ENCODE measurements at regions not wholly inside any gene's neighbourhood (a gene's known extent, or its start where the extent isn't known, plus 50 kb on each side); places are given as distances from the start of the nearest gene placed in this dataset.
A peak's percentile ranks its signal among the peaks of the same experiment; 100 is the strongest.
"Not testable (repeated sequence)": the region's sequence is repeated elsewhere in the genome, so short reads cannot be mapped to it uniquely, and the experiment has no call there.

- H3K36me3 ChIP-seq (replicated peaks in 1 of 2; ENCODE audit: control insufficient read depth in 1 of 2, insufficient read depth in 2 of 2, low read length in 1 of 2), result no peaks in the 10 kb centered on the region
- POLR2A ChIA-PET, result no interaction called here
- H3K27me3 ChIP-seq (ENCODE audit: insufficient read depth), result no peaks in the 10 kb centered on the region
- H3K9me2 ChIP-seq, result no peaks in the 10 kb centered on the region
- TF ChIP-seq SIN3A (IDR thresholded peaks at IDR 0.05; ENCODE audit: borderline replicate concordance, low read depth, low read length), result no peak
- no peak for TF ChIP-seq JUND (IDR thresholded peaks at IDR 0.05)
- TF ChIP-seq, protein P1, sequence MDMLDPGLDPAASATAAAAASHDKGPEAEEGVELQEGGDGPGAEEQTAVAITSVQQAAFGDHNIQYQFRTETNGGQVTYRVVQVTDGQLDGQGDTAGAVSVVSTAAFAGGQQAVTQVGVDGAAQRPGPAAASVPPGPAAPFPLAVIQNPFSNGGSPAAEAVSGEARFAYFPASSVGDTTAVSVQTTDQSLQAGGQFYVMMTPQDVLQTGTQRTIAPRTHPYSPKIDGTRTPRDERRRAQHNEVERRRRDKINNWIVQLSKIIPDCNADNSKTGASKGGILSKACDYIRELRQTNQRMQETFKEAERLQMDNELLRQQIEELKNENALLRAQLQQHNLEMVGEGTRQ (IDR thresholded peaks at IDR 0.05; ENCODE audit: borderline replicate concordance, low read depth, low read length), result no peak
- TF ChIP-seq SMC3 (IDR thresholded peaks at IDR 0.05; ENCODE audit: low read depth, low read length), result no peak
- TF ChIP-seq TAF1 (IDR thresholded peaks at IDR 0.05; ENCODE audit: borderline replicate concordance, low read depth, low read length), result no peak
- TF ChIP-seq, protein P2, sequence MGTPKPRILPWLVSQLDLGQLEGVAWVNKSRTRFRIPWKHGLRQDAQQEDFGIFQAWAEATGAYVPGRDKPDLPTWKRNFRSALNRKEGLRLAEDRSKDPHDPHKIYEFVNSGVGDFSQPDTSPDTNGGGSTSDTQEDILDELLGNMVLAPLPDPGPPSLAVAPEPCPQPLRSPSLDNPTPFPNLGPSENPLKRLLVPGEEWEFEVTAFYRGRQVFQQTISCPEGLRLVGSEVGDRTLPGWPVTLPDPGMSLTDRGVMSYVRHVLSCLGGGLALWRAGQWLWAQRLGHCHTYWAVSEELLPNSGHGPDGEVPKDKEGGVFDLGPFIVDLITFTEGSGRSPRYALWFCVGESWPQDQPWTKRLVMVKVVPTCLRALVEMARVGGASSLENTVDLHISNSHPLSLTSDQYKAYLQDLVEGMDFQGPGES (IDR thresholded peaks at IDR 0.05; ENCODE audit: low read depth, low read length), result no peak
- TF ChIP-seq EP300 (IDR thresholded peaks at IDR 0.05; ENCODE audit: borderline replicate concordance in 1 of 2, low read depth in 1 of 2, low read length in 1 of 2), result no peak
- no peak for TF ChIP-seq USF1 (IDR thresholded peaks at IDR 0.05; ENCODE audit: borderline replicate concordance, low read depth)
- H3K27ac ChIP-seq (ENCODE audit: low read depth in 2 of 2, low read length in 1 of 2), result no peak overlapping the region
- 0 out of 4 replicates have a peak, but pooled peaks cover 0 to 4% of the 10 kb centered on the region in 2 experiments for H3K4me1 ChIP-seq (ENCODE audit: control insufficient read depth in 1 of 2, insufficient read depth in 2 of 2, low read depth in 1 of 2, low read length in 1 of 2)
- CTCF ChIA-PET, result no interaction called here
- 0 out of 2 replicates have a peak overlapping the region, but pooled peaks have one; percentile 56 for H2AFZ ChIP-seq (ENCODE audit: low read depth)
- no peak overlapping the region for H3K4me2 ChIP-seq
- H3K4me3 ChIP-seq (ENCODE audit: low read depth in 2 of 2, low read length in 1 of 2), result no peak overlapping the region
- no peaks in the 10 kb centered on the region for H3F3A ChIP-seq (replicated peaks; ENCODE audit: insufficient read depth)
- no peak overlapping the region for H3K9ac ChIP-seq
- no peaks in the 10 kb centered on the region for H3K79me2 ChIP-seq (ENCODE audit: insufficient read depth)
- H4K20me1 ChIP-seq (ENCODE audit: insufficient read depth), result no peaks in the 10 kb centered on the region
- H3K9me3 ChIP-seq, result no peaks in the 10 kb centered on the region
- no peak for DNase-seq
Observed at GRCh38 chr18:2244641-2245040, 326.7 kb downstream of the METTL4 start.

DNA sequence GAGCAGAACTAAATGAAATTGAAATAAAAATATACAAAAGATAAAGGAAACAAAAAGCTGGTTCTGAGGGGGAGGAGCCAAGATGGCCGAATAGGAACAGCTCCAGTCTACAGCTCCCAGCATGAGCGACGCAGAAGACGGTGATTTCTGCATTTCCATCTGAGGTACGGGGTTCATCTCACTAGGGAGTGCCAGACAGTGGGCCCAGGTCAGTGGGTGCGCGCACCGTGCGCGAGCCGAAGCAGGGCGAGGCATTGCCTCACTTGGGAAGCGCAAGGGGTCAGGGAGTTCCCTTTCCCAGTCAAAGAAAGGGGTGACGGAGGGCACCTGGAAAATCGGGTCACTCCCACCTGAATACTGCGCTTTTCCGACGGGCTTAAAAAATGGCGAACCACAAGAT lies 324.2 kb downstream of the METTL4 start:
- H3K4me1 ChIP-seq (ENCODE audit: control insufficient read depth in 1 of 2, insufficient read depth in 2 of 2, low read depth in 1 of 2, low read length in 1 of 2); H3K9ac ChIP-seq; H3K36me3 ChIP-seq (replicated peaks in 1 of 2; ENCODE audit: control insufficient read depth in 1 of 2, insufficient read depth in 2 of 2, low read length in 1 of 2); CTCF ChIA-PET; H3K27me3 ChIP-seq (ENCODE audit: insufficient read depth); DNase-seq; H3K4me3 ChIP-seq (ENCODE audit: low read depth in 2 of 2, low read length in 1 of 2); H4K20me1 ChIP-seq (ENCODE audit: insufficient read depth); H3K79me2 ChIP-seq (ENCODE audit: insufficient read depth); POLR2A ChIA-PET; H3K9me3 ChIP-seq; H3K4me2 ChIP-seq; H3K27ac ChIP-seq (ENCODE audit: low read depth in 2 of 2, low read length in 1 of 2); H3K9me2 ChIP-seq; H2AFZ ChIP-seq (ENCODE audit: low read depth); H3F3A ChIP-seq (replicated peaks; ENCODE audit: insufficient read depth): not testable (repeated sequence)
- WGBS (ENCODE audit: low lambda C conversion rate), result 77% methylated on average over 13 of the region's 19 CpGs

DNA sequence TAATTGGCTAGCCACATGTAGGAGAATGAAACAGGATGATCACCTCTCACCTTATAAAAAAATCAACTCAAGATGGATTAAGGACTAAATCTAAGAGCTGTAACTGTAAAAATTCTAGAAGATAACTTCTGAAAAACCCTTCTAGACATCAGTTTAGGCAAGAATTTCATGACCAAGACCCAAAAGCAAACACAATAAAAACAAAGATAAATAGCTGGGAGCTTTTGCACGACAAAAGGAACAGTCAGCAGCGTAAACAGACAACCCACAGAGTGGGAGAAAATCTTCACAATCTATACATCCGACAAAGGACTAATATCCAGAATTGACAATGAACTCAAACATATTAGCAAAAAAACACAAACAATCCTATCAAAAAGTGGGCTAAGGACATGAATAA lies 316.3 kb downstream of the METTL4 start:
- ChIA-PET CTCF (no interaction called here), POLR2A (no interaction called here)
- Histone ChIP-seq H2AFZ (ENCODE audit: low read depth) (no peak overlapping the region), H3K79me2 (ENCODE audit: insufficient read depth) (no peaks in the 10 kb centered on the region), H4K20me1 (ENCODE audit: insufficient read depth) (no peaks in the 10 kb centered on the region), H3K4me3 (ENCODE audit: low read depth in 2 of 2, low read length in 1 of 2) (no peak overlapping the region), H3F3A (replicated peaks; ENCODE audit: insufficient read depth) (no peaks in the 10 kb centered on the region), H3K9me2 (no peaks in the 10 kb centered on the region), H3K9me3 (no peaks in the 10 kb centered on the region), H3K27ac (ENCODE audit: low read depth in 2 of 2, low read length in 1 of 2) (no peak overlapping the region), H3K4me2 (no peak overlapping the region), H3K27me3 (ENCODE audit: insufficient read depth) (no peaks in the 10 kb centered on the region), H3K36me3 (replicated peaks in 1 of 2; ENCODE audit: control insufficient read depth in 1 of 2, insufficient read depth in 2 of 2, low read length in 1 of 2) (no peaks in the 10 kb centered on the region), H3K9ac (no peak overlapping the region), H3K4me1 (ENCODE audit: control insufficient read depth in 1 of 2, insufficient read depth in 2 of 2, low read depth in 1 of 2, low read length in 1 of 2) (no peaks in the 10 kb centered on the region; a peak in 1 of 4 replicates)
- 34% methylated on average over 3 of the region's 3 CpGs for WGBS (ENCODE audit: low lambda C conversion rate)
- TF ChIP-seq YY1 (IDR thresholded peaks at IDR 0.05; ENCODE audit: low read depth) (no peak), TCF12 (IDR thresholded peaks at IDR 0.05) (no peak), POLR2AphosphoS5 (IDR thresholded peaks at IDR 0.05; ENCODE audit: low read depth, low read length) (no peak)
- TF ChIP-seq, protein P3, sequence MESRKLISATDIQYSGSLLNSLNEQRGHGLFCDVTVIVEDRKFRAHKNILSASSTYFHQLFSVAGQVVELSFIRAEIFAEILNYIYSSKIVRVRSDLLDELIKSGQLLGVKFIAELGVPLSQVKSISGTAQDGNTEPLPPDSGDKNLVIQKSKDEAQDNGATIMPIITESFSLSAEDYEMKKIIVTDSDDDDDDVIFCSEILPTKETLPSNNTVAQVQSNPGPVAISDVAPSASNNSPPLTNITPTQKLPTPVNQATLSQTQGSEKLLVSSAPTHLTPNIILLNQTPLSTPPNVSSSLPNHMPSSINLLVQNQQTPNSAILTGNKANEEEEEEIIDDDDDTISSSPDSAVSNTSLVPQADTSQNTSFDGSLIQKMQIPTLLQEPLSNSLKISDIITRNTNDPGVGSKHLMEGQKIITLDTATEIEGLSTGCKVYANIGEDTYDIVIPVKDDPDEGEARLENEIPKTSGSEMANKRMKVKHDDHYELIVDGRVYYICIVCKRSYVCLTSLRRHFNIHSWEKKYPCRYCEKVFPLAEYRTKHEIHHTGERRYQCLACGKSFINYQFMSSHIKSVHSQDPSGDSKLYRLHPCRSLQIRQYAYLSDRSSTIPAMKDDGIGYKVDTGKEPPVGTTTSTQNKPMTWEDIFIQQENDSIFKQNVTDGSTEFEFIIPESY (IDR thresholded peaks at IDR 0.05; ENCODE audit: borderline replicate concordance, low read depth), result no peak
- DNase-seq, result no peak

Data from SK-N-SH (cell line).